AG08395 (cell line): ENCODE measurements at regions not wholly inside any gene's neighbourhood (a gene's known extent, or its start where the extent isn't known, plus 50 kb on each side); places are given as distances from the start of the nearest gene placed in this dataset.

Experiments
- DNase-seq: peaks from one replicate; pipeline ENCODE4 v3.0.0; 2012; ENCODE audit warnings: mixed read lengths, low spot score

GRCh38 chr7:41002741-41003610 lies 699.9 kb downstream of the INHBA start:
- no peak for DNase-seq

DNA sequence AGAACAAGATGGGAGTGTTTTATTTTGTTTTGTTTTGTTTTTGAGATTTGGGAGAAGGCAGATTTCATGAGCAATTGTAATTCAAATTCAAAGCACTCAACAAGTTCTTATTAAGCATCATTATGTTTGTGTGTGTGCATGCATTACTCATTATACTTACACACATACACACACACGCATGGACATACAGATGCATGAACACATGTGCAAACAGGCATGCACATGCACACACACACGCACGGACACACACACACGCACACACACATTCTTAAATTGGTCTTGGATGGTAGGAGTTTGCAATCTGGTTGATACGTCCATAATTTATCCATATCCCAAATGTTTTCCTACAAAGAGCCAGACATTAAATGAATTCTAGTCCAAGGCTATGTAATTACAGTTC lies 702.8 kb downstream of the INHBA start:
- DNase-seq: no peak

DNA sequence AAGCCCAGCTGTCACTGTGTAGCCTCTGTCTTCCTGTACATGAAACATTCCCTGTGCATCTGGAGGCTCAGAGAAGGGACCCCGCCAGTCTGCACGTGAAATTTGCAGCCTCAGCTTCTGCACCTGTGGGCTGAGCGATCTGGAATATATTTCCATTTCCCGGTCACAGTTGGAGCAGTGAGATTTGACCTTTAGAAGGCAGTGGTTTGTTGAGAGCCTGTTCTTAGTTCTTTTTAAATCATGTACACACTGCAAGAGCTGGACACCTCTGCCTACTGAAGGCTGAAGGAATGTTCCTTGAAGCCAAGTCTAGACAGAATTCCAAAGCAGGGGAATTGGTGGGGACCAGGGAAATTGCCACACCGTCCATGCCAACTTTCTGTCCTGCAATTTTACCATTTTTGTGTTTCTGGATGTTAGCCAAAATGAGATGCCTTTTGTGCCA lies 706.6 kb downstream of the INHBA start:
- DNase-seq: no peak

DNA sequence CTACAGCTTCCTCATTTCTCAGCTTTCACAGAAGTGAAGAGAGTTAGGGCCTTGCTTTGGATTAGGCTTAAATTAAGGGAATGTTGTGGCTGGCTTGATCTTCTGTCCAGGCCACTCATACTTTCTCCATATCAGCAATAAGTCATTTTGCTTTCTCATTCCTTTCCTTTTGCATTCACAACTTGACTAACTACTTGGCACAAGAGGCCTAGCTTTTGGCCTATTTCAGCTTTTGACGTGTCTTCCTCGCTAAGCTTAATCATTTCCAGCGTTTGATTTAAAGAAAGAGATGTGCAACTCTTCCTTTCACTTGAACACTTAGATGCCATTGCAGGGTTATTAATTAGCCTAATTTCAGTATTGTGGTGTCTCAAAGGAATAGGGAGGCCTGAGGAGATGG lies 712.0 kb downstream of the INHBA start:
- DNase-seq: no peak

DNA sequence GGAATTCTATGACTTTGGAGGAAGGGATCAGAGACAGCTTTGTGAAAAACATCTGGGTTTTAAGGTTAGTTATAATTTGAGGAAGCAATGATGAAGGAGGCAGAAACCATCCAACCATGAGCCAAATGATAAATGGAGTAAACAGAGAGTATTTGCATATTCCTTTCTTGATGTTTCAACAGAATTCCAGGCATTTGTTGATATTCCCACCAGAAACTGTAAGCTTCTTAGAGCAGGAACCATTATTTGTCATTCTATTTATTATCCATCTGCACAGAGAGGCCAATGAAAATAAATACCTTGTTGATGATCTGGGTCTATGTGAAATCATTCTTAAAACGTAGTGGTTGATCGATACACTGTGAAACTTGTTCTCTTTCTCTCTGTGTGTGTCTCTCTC lies 715.3 kb downstream of the INHBA start:
- no peak for DNase-seq

DNA sequence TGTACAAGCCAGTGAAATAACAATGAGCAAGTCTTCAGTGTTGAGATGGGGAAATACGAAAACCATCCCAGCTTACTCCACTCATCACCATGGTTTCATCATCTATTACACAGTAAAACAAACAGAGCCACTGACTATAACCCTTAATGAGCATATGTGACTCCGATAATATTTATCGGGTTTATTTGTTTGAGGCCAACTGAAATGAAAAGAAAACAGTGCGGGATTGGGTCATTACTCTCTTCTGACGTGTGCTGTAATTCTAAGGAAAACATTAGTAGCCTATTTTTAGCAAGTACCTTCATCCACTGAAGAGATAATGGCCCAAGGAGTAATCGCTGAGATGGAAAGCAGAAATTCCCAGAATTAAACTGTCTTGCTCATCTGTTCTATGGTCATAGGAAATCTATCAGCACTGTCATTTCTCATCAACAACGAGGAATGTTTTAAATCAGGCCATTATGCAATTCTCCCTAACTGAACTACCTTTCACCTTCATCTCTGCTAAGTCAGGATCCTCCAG lies 716.5 kb downstream of the INHBA start:
- DNase-seq: no peak

- DNase-seq: no peak
Observed at GRCh38 chr7:40983111-40983510, 719.8 kb downstream of the INHBA start.

DNA sequence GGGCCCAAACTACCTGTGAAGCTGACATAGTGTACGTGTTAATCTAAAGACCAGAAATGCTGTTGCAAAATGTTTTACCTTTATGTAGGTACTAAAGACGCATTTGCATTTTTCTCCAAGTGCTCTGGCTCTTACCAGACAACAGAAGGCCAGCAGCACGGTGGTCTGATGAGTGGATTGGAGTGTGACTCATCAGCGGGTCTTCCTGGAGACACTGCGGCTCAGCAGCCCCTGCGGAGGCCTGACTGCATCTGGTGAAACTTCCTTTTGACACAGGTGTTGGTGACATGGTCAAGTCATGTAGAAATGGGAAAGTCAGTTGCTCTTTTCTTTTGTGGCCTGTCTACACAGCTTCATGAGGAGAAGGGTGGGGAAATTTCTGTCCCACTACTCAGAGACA lies 723.6 kb downstream of the INHBA start:
- DNase-seq: no peak

- no peak for DNase-seq
Observed at GRCh38 chr7:40978047-40978446, 724.8 kb downstream of the INHBA start.

DNA sequence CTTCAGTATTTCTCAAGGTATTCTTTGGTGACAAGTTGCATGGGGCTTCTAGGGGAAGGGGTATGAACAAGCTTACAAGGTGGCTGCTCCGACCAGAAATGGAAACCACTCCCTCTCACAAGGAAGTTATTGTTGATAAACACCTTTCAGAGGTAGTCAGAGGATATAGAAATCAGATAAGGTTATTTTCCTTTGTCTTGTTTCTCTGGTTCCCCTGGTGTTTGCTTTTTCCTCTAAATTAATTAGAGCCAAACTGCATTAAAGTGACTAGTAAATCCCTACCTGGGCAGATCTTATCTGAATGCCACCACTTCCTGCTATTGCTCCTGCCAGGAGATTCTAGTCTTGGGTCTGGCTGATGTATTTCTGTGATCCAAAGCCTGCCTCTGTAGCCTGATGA lies 725.4 kb downstream of the INHBA start:
- no peak for DNase-seq

DNA sequence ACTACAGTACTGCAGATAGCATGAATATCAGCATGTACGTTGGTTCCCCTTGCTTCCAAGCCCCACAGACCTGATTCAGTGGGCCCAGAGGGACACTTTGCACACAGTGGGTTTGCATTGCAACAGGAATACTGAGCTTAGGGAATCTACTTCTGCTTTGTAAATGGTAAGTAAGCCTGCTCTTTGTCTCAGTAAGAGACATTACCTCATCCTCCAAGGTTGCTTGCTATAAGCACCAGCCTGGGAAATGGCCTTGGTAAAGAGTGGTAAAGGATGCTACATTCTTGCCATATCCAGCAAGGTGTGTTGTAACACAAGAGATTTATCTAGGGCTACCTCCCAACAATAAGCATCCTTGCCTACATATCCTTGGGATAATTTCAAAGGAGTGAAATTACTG lies 730.5 kb downstream of the INHBA start:
- no peak for DNase-seq

GRCh38 chr7:40969641-40970040 lies 733.2 kb downstream of the INHBA start:
- no peak for DNase-seq

GRCh38 chr7:40966693-40967092 lies 736.2 kb downstream of the INHBA start:
- no peak for DNase-seq

DNA sequence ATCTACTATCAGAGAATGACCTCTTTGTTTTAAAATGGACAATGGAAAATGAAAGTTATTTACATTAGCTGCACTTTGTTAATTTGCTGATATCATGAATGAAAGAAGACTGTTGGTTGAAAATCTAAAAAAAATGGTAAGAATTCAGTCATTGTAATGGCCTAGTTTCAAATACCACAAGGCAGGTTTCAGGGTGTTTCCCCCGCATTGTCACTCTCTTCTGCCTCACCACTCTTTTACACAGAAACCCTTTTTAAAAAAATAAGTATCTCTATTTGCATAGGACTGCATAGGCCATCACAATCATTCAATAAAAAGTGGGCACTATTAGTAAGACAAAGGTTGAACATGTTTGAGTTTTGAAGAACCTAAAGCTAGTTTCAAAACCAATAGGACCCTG lies 737.1 kb downstream of the INHBA start:
- no peak for DNase-seq

- no peak for DNase-seq
Observed at GRCh38 chr7:40965016-40965415, 737.9 kb downstream of the INHBA start.

DNA sequence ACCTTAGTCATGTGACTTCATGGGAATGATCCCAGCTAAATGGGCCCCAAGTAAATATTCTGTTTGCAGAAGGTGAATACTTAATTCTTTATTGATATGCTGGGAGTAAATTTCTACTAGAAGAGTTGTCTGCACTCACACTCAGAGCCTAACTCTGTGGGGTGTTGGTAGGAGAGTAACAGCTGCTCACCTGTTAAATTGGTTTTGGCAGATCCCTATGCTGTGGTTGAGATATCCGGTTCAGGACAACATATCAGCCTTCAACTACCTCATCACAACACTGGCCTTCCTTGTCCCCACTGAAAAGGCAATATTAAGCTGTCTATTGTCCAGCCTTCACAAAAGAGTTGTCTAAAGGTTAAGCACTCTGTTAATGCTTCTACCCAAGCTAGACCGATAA lies 738.3 kb downstream of the INHBA start:
- DNase-seq: no peak

GRCh38 chr7:40959955-40960354 lies 742.9 kb downstream of the INHBA start:
- no peak for DNase-seq

GRCh38 chr7:40948239-40948638 lies 754.7 kb downstream of the INHBA start:
- DNase-seq: no peak

GRCh38 chr7:40947566-40947965 lies 755.3 kb downstream of the INHBA start:
- DNase-seq: no peak

GRCh38 chr7:40946549-40946948 lies 756.3 kb downstream of the INHBA start:
- no peak for DNase-seq

GRCh38 chr7:40945788-40946187 lies 757.1 kb downstream of the INHBA start:
- DNase-seq: no peak

DNA sequence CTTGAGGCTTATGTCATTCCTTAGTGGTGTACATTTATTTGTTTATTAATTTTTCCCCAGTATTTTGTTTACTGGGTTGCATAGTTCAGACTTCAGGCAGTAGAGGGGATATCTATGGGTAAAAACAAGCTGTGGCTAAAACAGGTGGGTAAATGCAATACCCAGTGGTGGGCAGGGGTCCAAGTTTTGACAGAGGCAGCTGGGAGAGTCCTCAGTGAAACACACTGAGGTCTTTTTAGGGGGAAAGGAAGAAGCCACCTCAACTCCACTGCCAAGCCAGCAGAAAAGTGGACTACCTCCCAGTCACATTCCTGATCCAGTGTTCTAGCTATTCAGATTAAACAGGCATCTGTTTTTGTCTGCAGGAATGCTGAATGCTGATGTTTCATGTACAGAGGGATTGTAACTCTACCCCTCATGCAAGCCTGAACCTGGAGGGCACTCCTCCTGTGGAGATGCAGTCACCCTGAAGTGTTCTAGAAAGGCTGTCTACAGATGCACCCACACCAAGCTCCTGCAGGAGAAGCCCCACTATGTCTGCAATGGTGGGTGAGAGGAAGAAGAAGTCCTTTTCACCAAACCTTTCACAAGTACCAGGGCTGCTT lies 757.8 kb downstream of the INHBA start:
- no peak for DNase-seq

DNA sequence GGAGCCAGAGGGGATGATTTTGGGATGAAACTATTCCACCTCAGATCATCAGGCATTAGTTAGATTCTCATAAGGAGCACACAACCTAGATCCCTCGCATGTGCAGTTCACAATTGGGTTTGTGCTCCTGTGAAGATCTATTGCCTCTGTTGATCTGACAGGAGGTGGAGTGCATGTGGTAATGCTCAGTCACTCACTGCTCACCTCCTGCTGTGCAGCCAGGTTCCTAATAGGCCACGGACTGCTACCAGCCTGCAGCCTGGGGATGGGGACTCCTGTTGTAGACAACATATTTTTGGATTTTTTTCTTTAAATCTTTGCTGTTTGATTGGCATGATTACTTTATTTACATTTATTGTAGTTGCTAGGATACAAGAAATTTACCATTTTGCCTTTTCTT lies 765.0 kb downstream of the INHBA start:
- no peak for DNase-seq

DNA sequence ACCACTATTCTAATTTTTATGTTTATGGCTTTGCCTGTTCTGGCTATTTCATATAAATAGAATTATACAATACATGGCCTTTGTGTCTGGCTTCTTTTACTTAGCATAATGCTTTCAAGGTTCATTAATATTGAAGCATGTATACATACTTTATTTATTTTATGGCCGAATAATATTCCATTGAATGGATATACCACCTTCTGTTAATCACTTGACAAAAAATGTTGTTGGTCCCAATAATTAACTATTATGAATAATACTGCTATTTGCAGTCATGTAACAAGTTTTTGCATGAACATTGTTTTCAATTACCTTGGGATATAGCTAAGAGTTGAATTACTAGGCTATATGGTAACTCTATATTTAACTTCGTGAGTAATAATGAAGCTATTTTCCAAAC lies 767.5 kb downstream of the INHBA start:
- no peak for DNase-seq
